Upper lobe of right lung (tissue), 1 donor: ENCODE measurements at regions not wholly inside any gene's neighbourhood (a gene's known extent, or its start where the extent isn't known, plus 50 kb on each side); places are given as distances from the start of the nearest gene placed in this dataset.

Experiments
- ATAC-seq: fragments of 200-7000 bp; cut with Tn5 transposase; one replicate; pipeline ENCODE4 v1.9.1; 2020; ENCODE audit warnings: mild to moderate bottlenecking, moderate library complexity
- DNase-seq: peaks from one replicate; pipeline ENCODE4 v3.0.0-alpha.2; 2020
- H3K27ac ChIP-seq: fragments of 200-600 bp; one replicate; pipeline ENCODE4 v1.8.0; 2022
- H3K27me3 ChIP-seq: fragments of 200-600 bp; one replicate; pipeline ENCODE4 v1.8.0; 2022; ENCODE audit warnings: mild to moderate bottlenecking
- H3K36me3 ChIP-seq: fragments of 200-600 bp; one replicate; pipeline ENCODE4 v1.8.0; 2022
- H3K4me1 ChIP-seq: fragments of 200-600 bp; one replicate; pipeline ENCODE4 v1.8.0; 2022
- H3K4me3 ChIP-seq: fragments of 200-600 bp; one replicate; pipeline ENCODE4 v1.8.0; 2022; ENCODE audit warnings: mild to moderate bottlenecking
- H3K9me3 ChIP-seq: fragments of 200-600 bp; one replicate; pipeline ENCODE4 v1.8.0; 2022
- intact Hi-C: fragments of 100-400 bp; cut with DNase I; formaldehyde crosslinking; loops from one replicate; pipeline ENCODE4 v1.11.0; 2022
- TF ChIP-seq, protein P1 (sequence below): fragments of 200-600 bp; IDR thresholded peaks from one replicate; pipeline ENCODE4 v1.8.0; 2022; ENCODE audit warnings: antibody characterized with exemption
- donor health status: DM: no; HTN: yes; CAD: no; lungs with severe emphysema.

DNA sequence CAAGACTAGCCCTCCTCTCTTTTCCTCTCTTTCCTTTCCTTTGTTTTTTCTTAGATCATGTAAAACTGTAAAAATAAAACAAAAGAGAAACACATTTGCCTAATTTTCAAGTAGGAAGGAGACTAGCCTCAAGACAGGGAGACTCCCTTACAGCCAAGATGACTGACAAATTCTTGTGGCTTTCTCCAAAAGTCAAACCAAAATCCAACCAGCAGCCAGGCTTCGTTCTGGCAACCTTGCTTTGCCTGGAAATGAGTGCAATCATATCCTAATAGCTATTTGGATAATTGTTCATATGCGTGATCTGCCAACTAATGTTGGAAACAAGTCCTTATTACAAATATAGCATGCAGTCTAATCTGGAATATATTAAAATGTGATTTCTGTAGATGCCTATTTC, 868.9 kb upstream of the SOX9 start:
- Histone ChIP-seq H3K36me3 (no peaks in the 10 kb centered on the region), H3K4me1 (no peaks in the 10 kb centered on the region), H3K9me3 (no peaks in the 10 kb centered on the region), H3K27me3 (no peaks in the 10 kb centered on the region), H3K27ac (no peak overlapping the region), H3K4me3 (no peak overlapping the region)
- intact Hi-C loops: no loop called here
- ATAC-seq: no peak
- TF ChIP-seq, protein P1, sequence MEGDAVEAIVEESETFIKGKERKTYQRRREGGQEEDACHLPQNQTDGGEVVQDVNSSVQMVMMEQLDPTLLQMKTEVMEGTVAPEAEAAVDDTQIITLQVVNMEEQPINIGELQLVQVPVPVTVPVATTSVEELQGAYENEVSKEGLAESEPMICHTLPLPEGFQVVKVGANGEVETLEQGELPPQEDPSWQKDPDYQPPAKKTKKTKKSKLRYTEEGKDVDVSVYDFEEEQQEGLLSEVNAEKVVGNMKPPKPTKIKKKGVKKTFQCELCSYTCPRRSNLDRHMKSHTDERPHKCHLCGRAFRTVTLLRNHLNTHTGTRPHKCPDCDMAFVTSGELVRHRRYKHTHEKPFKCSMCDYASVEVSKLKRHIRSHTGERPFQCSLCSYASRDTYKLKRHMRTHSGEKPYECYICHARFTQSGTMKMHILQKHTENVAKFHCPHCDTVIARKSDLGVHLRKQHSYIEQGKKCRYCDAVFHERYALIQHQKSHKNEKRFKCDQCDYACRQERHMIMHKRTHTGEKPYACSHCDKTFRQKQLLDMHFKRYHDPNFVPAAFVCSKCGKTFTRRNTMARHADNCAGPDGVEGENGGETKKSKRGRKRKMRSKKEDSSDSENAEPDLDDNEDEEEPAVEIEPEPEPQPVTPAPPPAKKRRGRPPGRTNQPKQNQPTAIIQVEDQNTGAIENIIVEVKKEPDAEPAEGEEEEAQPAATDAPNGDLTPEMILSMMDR: no peak
- no peak for DNase-seq

- no peak overlapping the region for H3K27ac ChIP-seq
- H3K36me3 ChIP-seq: no peaks in the 10 kb centered on the region
- H3K4me1 ChIP-seq: no peaks in the 10 kb centered on the region
- intact Hi-C loops: no loop called here
- TF ChIP-seq, protein P1: no peak
- H3K4me3 ChIP-seq: no peak overlapping the region
- no peaks in the 10 kb centered on the region for H3K27me3 ChIP-seq
- DNase-seq (no peak), ATAC-seq (no peak)
- no peaks in the 10 kb centered on the region for H3K9me3 ChIP-seq
Measured at GRCh38 chr17:71252436-71252835, 868.4 kb upstream of the SOX9 start.

DNA sequence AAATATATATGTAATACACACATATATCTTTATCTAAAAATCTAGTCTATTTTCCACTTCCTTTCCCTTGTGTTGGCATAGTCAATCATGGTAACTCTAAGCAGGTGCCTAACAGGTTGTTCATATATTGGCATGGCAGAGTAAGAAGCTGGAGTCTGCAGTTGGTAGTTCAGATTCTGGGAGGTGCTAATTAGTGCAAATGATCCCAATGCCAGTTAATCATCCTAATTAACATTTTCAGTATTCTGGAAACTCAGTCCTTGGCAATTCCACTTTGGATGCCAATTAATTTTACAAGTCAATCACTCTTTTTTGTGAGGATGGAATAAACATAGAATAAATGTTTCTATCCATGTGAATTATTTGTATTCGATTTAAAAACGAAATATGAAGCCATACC, 863.7 kb upstream of the SOX9 start:
- TF ChIP-seq, protein P1: no peak
- Histone ChIP-seq H3K4me3 (no peak overlapping the region), H3K36me3 (no peaks in the 10 kb centered on the region), H3K27ac (no peak overlapping the region), H3K27me3 (no peaks in the 10 kb centered on the region), H3K4me1 (no peaks in the 10 kb centered on the region), H3K9me3 (no peaks in the 10 kb centered on the region)
- intact Hi-C loops: no loop called here
- DNase-seq (no peak), ATAC-seq (no peak)

DNA sequence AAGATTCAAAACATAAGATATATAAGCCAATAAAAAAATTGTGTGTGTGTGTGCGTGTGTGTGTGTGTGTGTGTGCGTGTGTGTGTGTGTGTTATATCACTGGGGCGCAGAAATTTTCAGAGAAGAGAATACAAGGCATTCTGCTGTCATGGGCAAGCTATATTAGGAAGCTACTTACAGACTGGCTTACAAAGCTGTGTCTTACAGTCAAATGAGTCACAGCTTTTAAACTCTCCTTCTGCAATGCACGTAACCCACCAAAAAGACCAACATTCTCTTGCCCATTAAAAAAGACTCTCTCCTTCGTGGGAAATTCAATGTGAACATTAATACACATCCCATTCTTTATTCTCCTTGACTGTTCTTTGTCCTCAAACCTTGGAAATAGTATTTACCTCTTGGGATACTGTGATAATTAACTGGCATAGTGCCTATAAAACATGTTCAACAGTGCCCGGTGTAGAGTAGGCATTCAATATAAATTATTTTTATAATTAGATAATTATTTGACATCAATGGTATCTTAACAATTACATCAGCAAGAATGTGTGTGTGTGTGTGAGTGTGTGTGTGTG, 860.4 kb upstream of the SOX9 start:
- Histone ChIP-seq H3K4me1 (no peaks in the 10 kb centered on the region), H3K9me3 (no peaks in the 10 kb centered on the region), H3K27ac (no peak overlapping the region), H3K27me3 (no peaks in the 10 kb centered on the region), H3K36me3 (no peaks in the 10 kb centered on the region), H3K4me3 (no peak overlapping the region)
- no peak for DNase-seq
- TF ChIP-seq, protein P1: no peak
- no peak for ATAC-seq
- intact Hi-C loops: no loop called here

DNA sequence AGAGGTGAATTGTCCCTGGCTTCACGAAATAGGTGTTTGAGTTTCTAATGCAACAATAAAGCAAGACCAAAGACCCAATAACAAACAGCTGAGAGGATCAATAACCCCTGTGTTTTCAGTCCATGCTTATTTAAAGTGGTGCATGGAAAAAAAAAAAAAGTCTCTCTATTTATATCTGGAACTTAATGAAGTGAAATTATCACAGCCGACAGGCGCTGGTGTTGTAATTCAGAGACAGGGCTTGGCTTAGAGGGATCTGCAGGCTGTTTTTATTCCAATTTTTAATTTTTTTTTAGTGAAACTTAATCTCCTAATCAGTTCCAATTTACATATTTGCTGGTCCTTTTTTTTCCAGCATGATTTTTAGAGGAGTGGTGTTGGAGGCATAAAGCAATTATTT, 858.2 kb upstream of the SOX9 start:
- no peaks in the 10 kb centered on the region for H3K36me3 ChIP-seq
- ATAC-seq (no peak), DNase-seq (no peak)
- H3K4me1 ChIP-seq: no peaks in the 10 kb centered on the region
- no peak overlapping the region for H3K4me3 ChIP-seq
- intact Hi-C loops: no loop called here
- TF ChIP-seq, protein P1: no peak
- H3K9me3 ChIP-seq: no peaks in the 10 kb centered on the region
- H3K27me3 ChIP-seq: no peaks in the 10 kb centered on the region
- no peak overlapping the region for H3K27ac ChIP-seq

GRCh38 chr17:71267668-71268067, 853.2 kb upstream of the SOX9 start:
- no peak overlapping the region for H3K4me3 ChIP-seq
- no peak for DNase-seq
- intact Hi-C loops: no loop called here
- H3K36me3 ChIP-seq: no peaks in the 10 kb centered on the region
- no peak for ATAC-seq
- no peaks in the 10 kb centered on the region for H3K4me1 ChIP-seq
- H3K9me3 ChIP-seq: no peaks in the 10 kb centered on the region
- TF ChIP-seq, protein P1: no peak
- H3K27ac ChIP-seq: no peak overlapping the region
- H3K27me3 ChIP-seq: no peaks in the 10 kb centered on the region
